A549 (cell line): ENCODE measurements at regions not wholly inside any gene's neighbourhood (a gene's known extent, or its start where the extent isn't known, plus 50 kb on each side); places are given as distances from the start of the nearest gene placed in this dataset.
A peak's percentile ranks its signal among the peaks of the same experiment; 100 is the strongest.

Source experiments
- ATAC-seq, 2 experiments: fragments of 200-7000 bp in 1 of 2; fragments of >200 bp in 1 of 2; cut with Nextera tagmentation in 1 of 2; cut with Tn5 transposase in 1 of 2; 3 replicates each; pipeline versions ENCODE4 v1.8.0 to v1.9.1; 2018 to 2020; ENCODE audit warnings: mild to moderate bottlenecking in 1 of 2, moderate library complexity in 1 of 2
- CTCF ChIA-PET: fragments of 300-600 bp; sonication (Branson Sonifier 250); formaldehyde crosslinking; extraction: SDS; loops from one replicate; lab custom pipeline; 2021; ENCODE audit warnings: antibody characterized with exemption, inconsistent platforms; lab: Yijun Ruan, JAX
- POLR2A ChIA-PET: fragments of 350-600 bp; formaldehyde crosslinking; extraction: SDS; loops from one replicate; lab custom pipeline; 2021; ENCODE audit warnings: antibody characterized with exemption, inconsistent platforms; lab: Yijun Ruan, JAX
- DNase-seq, 2 experiments: peaks; one replicate each; pipeline versions ENCODE4 v3.0.0 to v3.0.0-alpha.2; 2011 to 2016; ENCODE audit warnings: low read depth in 1 of 2, low spot score in 1 of 2
- FAIRE-seq: peaks from 2 replicates; lab custom pipeline; 2011; peaks lifted over from hg19 to GRCh38; lab: Jason Lieb, UNC
- H3K27ac ChIP-seq, 2 experiments: fragments of >200 bp; sonication (Bioruptor Twin); formaldehyde crosslinking; 3 replicates each; pipeline ENCODE4 v1.5.1; 2016 to 2017
- H3K4me1 ChIP-seq: fragments of >200 bp; sonication (Bioruptor Twin); formaldehyde crosslinking; 3 replicates; pipeline ENCODE4 v1.6.1; 2016
- H3K4me2 ChIP-seq: fragments of >200 bp; sonication (Bioruptor Twin); formaldehyde crosslinking; 3 replicates; pipeline ENCODE4 v1.6.1; 2016
- H3K4me3 ChIP-seq: fragments of >200 bp; sonication (Bioruptor Twin); formaldehyde crosslinking; 3 replicates; pipeline ENCODE4 v1.5.1; 2016
- H3K9me3 ChIP-seq: fragments of >200 bp; sonication (Bioruptor Twin); formaldehyde crosslinking; 3 replicates; pipeline ENCODE4 v1.6.1; 2016
- CEBPB ChIP-seq, 2 experiments: fragments of >200 bp in 1 of 2; sonication (Bioruptor Twin) in 1 of 2; formaldehyde crosslinking in 1 of 2; IDR thresholded peaks; 2 replicates each; pipeline ENCODE4 v1.6.1; 2012 to 2016
- CHD4 ChIP-seq: fragments of 200-600 bp; sonication (generic); IDR thresholded peaks from 2 replicates; pipeline ENCODE4 v1.6.1; 2016; ENCODE audit warnings: antibody characterized with exemption, mild to moderate bottlenecking, borderline replicate concordance
- EHF ChIP-seq: fragments of 250-450 bp; sonication (Bioruptor Pico); IDR thresholded peaks from 2 replicates; pipeline ENCODE4 v1.5.0; 2020; ENCODE audit warnings: mild to moderate bottlenecking
- FOSB ChIP-seq: fragments of 250-450 bp; sonication (Bioruptor Pico); IDR thresholded peaks from 2 replicates; pipeline ENCODE4 v1.5.0; 2020; ENCODE audit warnings: mild to moderate bottlenecking, moderate library complexity
- GATA3 ChIP-seq: IDR thresholded peaks from 2 replicates; pipeline ENCODE4 v1.6.1; 2012; ENCODE audit warnings: borderline replicate concordance
- HEYL ChIP-seq: fragments of 250-450 bp; sonication (Bioruptor Pico); IDR thresholded peaks from 2 replicates; pipeline ENCODE4 v1.8.0; 2021; ENCODE audit warnings: mild to moderate bottlenecking, moderate library complexity
- HOXB5 ChIP-seq: fragments of 250-450 bp; sonication (Bioruptor Pico); IDR thresholded peaks from 2 replicates; pipeline ENCODE4 v1.5.0; 2020; ENCODE audit warnings: mild to moderate bottlenecking, moderate library complexity
- JUNB ChIP-seq: fragments of >200 bp; sonication (Bioruptor Twin); formaldehyde crosslinking; IDR thresholded peaks from 2 replicates; pipeline ENCODE4 v1.6.1; 2016
- NFE2L2 ChIP-seq: fragments of 150-350 bp; conservative IDR thresholded peaks from 2 replicates; pipeline ENCODE4 v1.6.1; 2014; ENCODE audit warnings: low read length
- POLR2AphosphoS2 ChIP-seq: conservative IDR thresholded peaks from 2 replicates; pipeline ENCODE4 v1.6.1; 2012; ENCODE audit warnings: low read length, improper control_type of control experiment, inconsistent platforms
- RARB ChIP-seq: fragments of 250-450 bp; sonication (Bioruptor Pico); IDR thresholded peaks from 2 replicates; pipeline ENCODE4 v1.8.0; 2021; ENCODE audit warnings: mild to moderate bottlenecking, moderate library complexity
- RFX5 ChIP-seq: fragments of 450-650 bp; IDR thresholded peaks from 2 replicates; pipeline ENCODE4 v1.7.1; 2014; ENCODE audit warnings: antibody characterized with exemption, mild to moderate bottlenecking, moderate library complexity
- SREBF2 ChIP-seq: fragments of 450-650 bp; IDR thresholded peaks from 2 replicates; pipeline ENCODE4 v1.6.1; 2014; ENCODE audit warnings: mild to moderate bottlenecking, moderate library complexity
- TFCP2L1 ChIP-seq: fragments of 250-450 bp; sonication (Bioruptor Pico); IDR thresholded peaks from 2 replicates; pipeline ENCODE4 v1.5.0; 2021; ENCODE audit warnings: mild to moderate bottlenecking
- TP53 ChIP-seq: fragments of 250-450 bp; sonication (Bioruptor Pico); IDR thresholded peaks from 2 replicates; pipeline ENCODE4 v1.5.0; 2021; ENCODE audit warnings: mild to moderate bottlenecking, moderate library complexity
- WGBS: methylation state at CpG from one replicate; pipeline ENCODE4 v1.1.6; 2017; ENCODE audit errors: missing lambda C conversion rate; 5-methylcytosine and 5-hydroxymethylcytosine counted together
- TF ChIP-seq, protein P1 (sequence below): fragments of 200-600 bp; sonication (generic); IDR thresholded peaks from 2 replicates; pipeline ENCODE4 v1.6.1; 2016; ENCODE audit warnings: antibody characterized with exemption, mild to moderate bottlenecking, moderate library complexity
- TF ChIP-seq, protein P2 (sequence below): fragments of >200 bp; sonication (Bioruptor Twin); formaldehyde crosslinking; IDR thresholded peaks from 3 replicates; pipeline ENCODE4 v1.6.1; 2016
- TF ChIP-seq, protein P3 (sequence below): fragments of >200 bp; sonication (Bioruptor Twin); formaldehyde crosslinking; IDR thresholded peaks from 3 replicates; pipeline ENCODE4 v1.5.1; 2016

DNA sequence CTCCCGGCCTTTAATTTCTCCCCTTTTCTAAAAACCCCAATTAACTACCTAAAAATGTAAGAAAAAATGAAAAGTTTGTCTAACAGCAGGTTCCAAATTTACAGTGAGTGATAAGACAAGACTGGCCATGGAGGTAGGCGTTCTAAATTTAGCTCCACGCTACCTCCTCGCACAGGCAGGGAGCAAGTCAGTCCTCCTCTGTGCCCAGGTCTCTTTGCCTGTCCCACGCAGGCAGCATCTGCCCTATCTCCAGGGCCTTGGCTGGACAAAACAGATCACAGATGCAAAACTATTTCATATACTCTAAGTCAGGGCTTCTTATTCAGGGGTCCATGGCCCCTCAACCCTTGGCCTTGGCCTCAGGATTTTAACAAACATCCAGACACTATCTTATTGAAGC is 98.0 kb upstream of the JARID2 start:
- CTCF ChIA-PET = no interaction called here
- ATAC-seq (no peak), DNase-seq (no peak), FAIRE-seq (no peak)
- POLR2A ChIA-PET = no interaction called here
- Histone ChIP-seq H3K4me3 (no peak overlapping the region), H3K4me2 (no peak overlapping the region), H3K27ac (peak overlapping the region in 1 of 2 experiments; percentile 72; a peak in 2 of 6 replicates), H3K4me1 (peaks cover 7% of the 10 kb centered on the region), H3K9me3 (no peaks in the 10 kb centered on the region)
- TF ChIP-seq, protein P1, sequence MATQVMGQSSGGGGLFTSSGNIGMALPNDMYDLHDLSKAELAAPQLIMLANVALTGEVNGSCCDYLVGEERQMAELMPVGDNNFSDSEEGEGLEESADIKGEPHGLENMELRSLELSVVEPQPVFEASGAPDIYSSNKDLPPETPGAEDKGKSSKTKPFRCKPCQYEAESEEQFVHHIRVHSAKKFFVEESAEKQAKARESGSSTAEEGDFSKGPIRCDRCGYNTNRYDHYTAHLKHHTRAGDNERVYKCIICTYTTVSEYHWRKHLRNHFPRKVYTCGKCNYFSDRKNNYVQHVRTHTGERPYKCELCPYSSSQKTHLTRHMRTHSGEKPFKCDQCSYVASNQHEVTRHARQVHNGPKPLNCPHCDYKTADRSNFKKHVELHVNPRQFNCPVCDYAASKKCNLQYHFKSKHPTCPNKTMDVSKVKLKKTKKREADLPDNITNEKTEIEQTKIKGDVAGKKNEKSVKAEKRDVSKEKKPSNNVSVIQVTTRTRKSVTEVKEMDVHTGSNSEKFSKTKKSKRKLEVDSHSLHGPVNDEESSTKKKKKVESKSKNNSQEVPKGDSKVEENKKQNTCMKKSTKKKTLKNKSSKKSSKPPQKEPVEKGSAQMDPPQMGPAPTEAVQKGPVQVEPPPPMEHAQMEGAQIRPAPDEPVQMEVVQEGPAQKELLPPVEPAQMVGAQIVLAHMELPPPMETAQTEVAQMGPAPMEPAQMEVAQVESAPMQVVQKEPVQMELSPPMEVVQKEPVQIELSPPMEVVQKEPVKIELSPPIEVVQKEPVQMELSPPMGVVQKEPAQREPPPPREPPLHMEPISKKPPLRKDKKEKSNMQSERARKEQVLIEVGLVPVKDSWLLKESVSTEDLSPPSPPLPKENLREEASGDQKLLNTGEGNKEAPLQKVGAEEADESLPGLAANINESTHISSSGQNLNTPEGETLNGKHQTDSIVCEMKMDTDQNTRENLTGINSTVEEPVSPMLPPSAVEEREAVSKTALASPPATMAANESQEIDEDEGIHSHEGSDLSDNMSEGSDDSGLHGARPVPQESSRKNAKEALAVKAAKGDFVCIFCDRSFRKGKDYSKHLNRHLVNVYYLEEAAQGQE = no peak
- no peak for TF ChIP-seq GATA3
- no peak for TF ChIP-seq CEBPB (IDR thresholded peaks at IDR 0.05)
- TF ChIP-seq POLR2AphosphoS2 = no peak
- no peak for TF ChIP-seq SREBF2
- no peak for TF ChIP-seq CHD4
- TF ChIP-seq, protein P2, sequence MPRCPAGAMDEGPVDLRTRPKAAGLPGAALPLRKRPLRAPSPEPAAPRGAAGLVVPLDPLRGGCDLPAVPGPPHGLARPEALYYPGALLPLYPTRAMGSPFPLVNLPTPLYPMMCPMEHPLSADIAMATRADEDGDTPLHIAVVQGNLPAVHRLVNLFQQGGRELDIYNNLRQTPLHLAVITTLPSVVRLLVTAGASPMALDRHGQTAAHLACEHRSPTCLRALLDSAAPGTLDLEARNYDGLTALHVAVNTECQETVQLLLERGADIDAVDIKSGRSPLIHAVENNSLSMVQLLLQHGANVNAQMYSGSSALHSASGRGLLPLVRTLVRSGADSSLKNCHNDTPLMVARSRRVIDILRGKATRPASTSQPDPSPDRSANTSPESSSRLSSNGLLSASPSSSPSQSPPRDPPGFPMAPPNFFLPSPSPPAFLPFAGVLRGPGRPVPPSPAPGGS = no peak
- TF ChIP-seq HEYL (CRISPR knock-in tag) = no peak
- TF ChIP-seq TFCP2L1 (CRISPR knock-in tag) = no peak
- no peak for TF ChIP-seq FOSB (CRISPR knock-in tag)
- no peak for TF ChIP-seq JUNB
- 83% methylated on average over 5 of the region's 5 CpGs for WGBS

DNA sequence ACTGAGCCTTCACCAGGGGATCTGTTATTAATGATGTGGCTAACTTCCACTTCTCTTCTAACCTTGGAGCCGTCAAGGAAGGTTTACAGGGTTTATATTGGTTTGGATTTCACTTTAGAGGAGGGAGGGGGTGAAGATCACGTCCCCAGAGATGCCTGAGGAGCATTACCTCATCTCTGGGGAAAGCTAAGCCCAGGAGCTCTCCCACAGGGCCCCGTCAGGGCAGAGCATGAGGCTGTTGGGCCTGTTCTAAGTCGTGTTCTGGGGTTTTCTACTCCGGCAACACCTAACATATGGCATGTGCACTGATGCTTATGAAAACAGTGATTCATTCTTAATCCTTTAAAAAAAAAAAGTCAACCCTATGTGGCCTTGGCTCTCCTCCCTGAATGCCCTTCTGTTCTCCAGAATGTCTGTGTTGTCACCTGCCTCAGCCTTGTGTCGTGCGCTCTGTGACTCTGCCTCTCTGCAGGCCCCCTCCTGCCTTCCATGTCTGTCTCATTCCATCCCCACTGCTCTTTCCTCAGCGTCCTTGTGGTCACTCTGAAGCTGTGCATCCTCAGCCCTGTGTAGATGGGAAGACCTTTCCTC is 97.4 kb upstream of the JARID2 start:
- FAIRE-seq = no peak
- Histone ChIP-seq H3K4me2 (peak overlapping the region; percentile 30; the same call in 2 of the 3 replicates), H3K4me1 (peaks cover 7% of the 10 kb centered on the region), H3K4me3 (no peak overlapping the region), H3K27ac (peak overlapping the region in 1 of 2 experiments; percentile 72; a peak in 3 of 6 replicates), H3K9me3 (no peaks in the 10 kb centered on the region)
- TF ChIP-seq RFX5 = no peak
- TF ChIP-seq, protein P3, sequence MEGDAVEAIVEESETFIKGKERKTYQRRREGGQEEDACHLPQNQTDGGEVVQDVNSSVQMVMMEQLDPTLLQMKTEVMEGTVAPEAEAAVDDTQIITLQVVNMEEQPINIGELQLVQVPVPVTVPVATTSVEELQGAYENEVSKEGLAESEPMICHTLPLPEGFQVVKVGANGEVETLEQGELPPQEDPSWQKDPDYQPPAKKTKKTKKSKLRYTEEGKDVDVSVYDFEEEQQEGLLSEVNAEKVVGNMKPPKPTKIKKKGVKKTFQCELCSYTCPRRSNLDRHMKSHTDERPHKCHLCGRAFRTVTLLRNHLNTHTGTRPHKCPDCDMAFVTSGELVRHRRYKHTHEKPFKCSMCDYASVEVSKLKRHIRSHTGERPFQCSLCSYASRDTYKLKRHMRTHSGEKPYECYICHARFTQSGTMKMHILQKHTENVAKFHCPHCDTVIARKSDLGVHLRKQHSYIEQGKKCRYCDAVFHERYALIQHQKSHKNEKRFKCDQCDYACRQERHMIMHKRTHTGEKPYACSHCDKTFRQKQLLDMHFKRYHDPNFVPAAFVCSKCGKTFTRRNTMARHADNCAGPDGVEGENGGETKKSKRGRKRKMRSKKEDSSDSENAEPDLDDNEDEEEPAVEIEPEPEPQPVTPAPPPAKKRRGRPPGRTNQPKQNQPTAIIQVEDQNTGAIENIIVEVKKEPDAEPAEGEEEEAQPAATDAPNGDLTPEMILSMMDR = no peak
- CTCF ChIA-PET = no interaction called here
- DNase-seq = peak in 1 of 2 experiments; percentile 9
- 42% methylated on average over 8 of the region's 8 CpGs for WGBS
- ATAC-seq = peak; percentile 54 to 74; a peak in 5 of 6 replicates
- POLR2A ChIA-PET = no interaction called here

DNA sequence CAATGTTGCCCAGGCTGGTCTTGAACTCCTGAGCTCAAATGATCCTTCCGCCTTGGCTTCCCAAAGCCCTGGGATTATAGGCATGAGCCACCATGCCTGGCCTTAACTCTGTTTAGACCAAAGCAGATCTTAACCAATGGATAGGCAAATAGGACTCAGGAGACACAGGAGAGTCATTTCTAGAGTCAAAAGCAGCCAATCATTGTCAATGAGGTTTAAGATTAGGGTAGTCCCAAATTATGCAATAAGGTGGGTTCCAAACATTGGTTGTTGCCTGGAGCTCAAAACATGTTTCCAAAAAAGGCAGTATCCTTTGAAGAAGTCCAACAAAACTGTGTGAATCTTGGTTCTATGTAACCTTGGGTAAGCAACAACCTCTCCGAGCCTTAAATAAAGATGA is 95.7 kb upstream of the JARID2 start:
- Histone ChIP-seq H3K27ac (no peak overlapping the region), H3K4me1 (peaks cover 7% of the 10 kb centered on the region), H3K4me3 (no peak overlapping the region), H3K4me2 (no peak overlapping the region), H3K9me3 (no peaks in the 10 kb centered on the region)
- 97% methylated on average over 2 of the region's 2 CpGs for WGBS
- CTCF ChIA-PET = no interaction called here
- FAIRE-seq (no peak), DNase-seq (no peak), ATAC-seq (no peak)
- POLR2A ChIA-PET = no interaction called here
- TF ChIP-seq HOXB5 (CRISPR knock-in tag) (no peak), EHF (CRISPR knock-in tag) (no peak), TP53 (CRISPR knock-in tag) (no peak), NFE2L2 (no peak), HEYL (CRISPR knock-in tag) (no peak), RARB (no peak), TFCP2L1 (CRISPR knock-in tag) (no peak)
- TF ChIP-seq, protein P2 = no peak
- TF ChIP-seq, protein P1 = no peak
- TF ChIP-seq, protein P3 = no peak
